Panc1 (cell line): ENCODE measurements at regions not wholly inside any gene's neighbourhood (a gene's known extent, or its start where the extent isn't known, plus 50 kb on each side); places are given as distances from the start of the nearest gene placed in this dataset.

Source experiments
- POLR2AphosphoS5 ChIP-seq: IDR thresholded peaks from 2 replicates; pipeline ENCODE4 v1.6.1; 2012; ENCODE audit warnings: mild to moderate bottlenecking, low read depth, low read length, moderate library complexity
- REST ChIP-seq, 2 experiments: IDR thresholded peaks; 2 replicates each; pipeline ENCODE4 v1.6.1; 2011 to 2012; ENCODE audit warnings: low read depth in 2 of 2, control low read depth in 1 of 2, low read length in 1 of 2, mild to moderate bottlenecking in 1 of 2, moderate library complexity in 1 of 2; ENCODE audit not compliant: insufficient read depth in 1 of 2

- TF ChIP-seq REST (IDR thresholded peaks at IDR 0.05; ENCODE audit: insufficient read depth in 1 of 2, low read depth in 2 of 2, low read length in 1 of 2) (no peak), POLR2AphosphoS5 (no peak)
These were observed 134.2 kb upstream of the PEG3 start for GRCh38 chr19:56974556-56975207.
